ENCODE measurements at regions not wholly inside any gene's neighbourhood (a gene's known extent, or its start where the extent isn't known, plus 50 kb on each side); places are given as distances from the start of the nearest gene placed in this dataset.

DNA sequence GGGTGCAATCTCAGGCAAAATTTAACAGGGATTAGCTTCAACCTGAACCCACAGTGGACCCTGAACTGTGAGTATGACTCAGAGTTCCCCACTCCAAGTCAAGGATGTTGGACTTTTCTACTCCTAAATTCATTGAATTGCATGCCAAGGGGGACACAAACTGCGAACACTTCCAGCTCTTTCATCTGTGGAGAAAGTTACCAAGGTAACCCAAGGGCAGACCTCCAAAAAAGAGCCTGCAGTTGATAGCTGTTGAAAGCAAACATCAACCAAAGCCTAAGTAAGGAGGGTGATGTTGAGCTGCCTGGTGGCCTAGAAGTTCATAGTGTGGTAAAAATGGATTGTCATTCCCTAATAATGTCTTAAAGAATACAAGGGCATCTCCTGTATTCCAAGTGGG lies 1242.9 kb downstream of the C4orf33 start:
- Histone ChIP-seq H3K27ac (ENCODE audit: insufficient read depth, low read length) (no peak overlapping the region), H3K36me3 (ENCODE audit: control insufficient read depth, insufficient read depth, low read length) (no peaks in the 10 kb centered on the region), H2AK9ac (replicated peaks; ENCODE audit: low read depth, low read length, poor library complexity) (no peak overlapping the region), H4K5ac (ENCODE audit: low read depth, low read length) (no peak overlapping the region), H4K8ac (ENCODE audit: low read depth in 2 of 2, low read length in 2 of 2) (no peak overlapping the region), H3K27me3 (ENCODE audit: control insufficient read depth, insufficient read depth, low read length) (no peaks in the 10 kb centered on the region), H3K9ac (ENCODE audit: low read depth, low read length) (no peak overlapping the region), H2BK120ac (ENCODE audit: low read depth, low read length) (no peak overlapping the region), H3K4me1 (ENCODE audit: control insufficient read depth, insufficient read depth, low read length) (no peaks in the 10 kb centered on the region), H3K4ac (ENCODE audit: low read depth, low read length) (no peak overlapping the region), H3K9me1 (ENCODE audit: insufficient read depth, low read length) (no peaks in the 10 kb centered on the region), H4K91ac (ENCODE audit: insufficient read depth, low read depth, low read length) (no peak overlapping the region), H3K4me2 (ENCODE audit: low read depth, low read length) (no peak overlapping the region), H3K4me3 (ENCODE audit: insufficient read depth, low read depth, low read length) (no peak overlapping the region), H3K23ac (ENCODE audit: low read depth, low read length) (no peak overlapping the region), H4K20me1 (ENCODE audit: insufficient read depth, low read length) (no peaks in the 10 kb centered on the region), H2BK15ac (ENCODE audit: low read depth, low read length) (no peak overlapping the region), H3K9me3 (ENCODE audit: control insufficient read depth, insufficient read depth, low read length) (no peaks in the 10 kb centered on the region), H2AFZ (replicated peaks; ENCODE audit: low read length, poor library complexity) (no peak overlapping the region), H3K79me1 (ENCODE audit: low read depth in 1 of 2, low read length in 2 of 2) (no peaks in the 10 kb centered on the region), H2BK20ac (ENCODE audit: low read depth, low read length) (no peak overlapping the region), H2AK5ac (ENCODE audit: low read depth, low read length) (no peak overlapping the region), H3K56ac (ENCODE audit: extremely low read depth, insufficient read depth, low read length) (no peak overlapping the region), H3K14ac (replicated peaks; ENCODE audit: low read depth, low read length) (no peak overlapping the region), H2BK5ac (ENCODE audit: low read depth, low read length, poor library complexity, severe bottlenecking) (no peak overlapping the region), H3K18ac (ENCODE audit: low read depth, low read length) (no peak overlapping the region)
- ChIA-PET POLR2A (ENCODE audit: unreplicated experiment) (no interaction called here), CTCF (no interaction called here)
- TF ChIP-seq, protein P1, sequence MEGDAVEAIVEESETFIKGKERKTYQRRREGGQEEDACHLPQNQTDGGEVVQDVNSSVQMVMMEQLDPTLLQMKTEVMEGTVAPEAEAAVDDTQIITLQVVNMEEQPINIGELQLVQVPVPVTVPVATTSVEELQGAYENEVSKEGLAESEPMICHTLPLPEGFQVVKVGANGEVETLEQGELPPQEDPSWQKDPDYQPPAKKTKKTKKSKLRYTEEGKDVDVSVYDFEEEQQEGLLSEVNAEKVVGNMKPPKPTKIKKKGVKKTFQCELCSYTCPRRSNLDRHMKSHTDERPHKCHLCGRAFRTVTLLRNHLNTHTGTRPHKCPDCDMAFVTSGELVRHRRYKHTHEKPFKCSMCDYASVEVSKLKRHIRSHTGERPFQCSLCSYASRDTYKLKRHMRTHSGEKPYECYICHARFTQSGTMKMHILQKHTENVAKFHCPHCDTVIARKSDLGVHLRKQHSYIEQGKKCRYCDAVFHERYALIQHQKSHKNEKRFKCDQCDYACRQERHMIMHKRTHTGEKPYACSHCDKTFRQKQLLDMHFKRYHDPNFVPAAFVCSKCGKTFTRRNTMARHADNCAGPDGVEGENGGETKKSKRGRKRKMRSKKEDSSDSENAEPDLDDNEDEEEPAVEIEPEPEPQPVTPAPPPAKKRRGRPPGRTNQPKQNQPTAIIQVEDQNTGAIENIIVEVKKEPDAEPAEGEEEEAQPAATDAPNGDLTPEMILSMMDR (conservative IDR thresholded peaks at IDR 0.05; ENCODE audit: low read depth, low read length) = no peak
- TF ChIP-seq BHLHE40 (IDR thresholded peaks at IDR 0.05; ENCODE audit: low read depth, low read length) = no peak
- WGBS, 2 experiments (ENCODE audit: extremely low coverage in 2 of 2, insufficient read length in 1 of 2) = no CpG with 5 or more reads among the region's 1 CpG
- DNase-seq (no peak), ATAC-seq (ENCODE audit: low read depth) (no peak)
- dilution Hi-C loops (cut with HindIII; ENCODE audit: low sequenced_read_pairs, unreplicated experiment) = no loop called here
- intact Hi-C loops (cut with micrococcal nuclease) = no loop called here
- BruUV-seq (replicated peaks) = no TSS peak
- in situ Hi-C loops (cut with MboI; ENCODE audit: low sequenced_read_pairs) = no loop called here

All from IMR-90 (cell line).